ENCODE measurements at regions not wholly inside any gene's neighbourhood (a gene's known extent, or its start where the extent isn't known, plus 50 kb on each side); places are given as distances from the start of the nearest gene placed in this dataset.

DNA sequence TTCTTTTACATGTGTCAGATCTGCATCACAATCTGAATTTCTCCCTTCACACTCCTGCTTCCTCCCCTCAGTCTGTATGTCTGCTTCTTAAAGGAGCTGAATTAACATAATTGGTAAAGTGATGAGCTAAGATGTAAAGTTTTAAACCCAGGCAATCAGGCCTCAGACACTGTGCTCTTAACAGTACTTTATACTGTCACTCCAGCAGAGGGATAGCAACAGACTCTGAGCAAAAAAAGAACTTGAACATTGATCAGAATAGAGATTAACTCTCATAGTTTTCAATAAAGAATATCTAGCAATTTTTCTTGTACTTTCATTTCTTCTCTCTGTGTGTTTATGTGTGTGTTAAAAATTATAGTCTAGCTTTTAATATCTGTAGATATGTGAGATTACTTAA is 110.3 kb downstream of the DUSP10 start:
- no peaks in the 10 kb centered on the region for H3K9me3 ChIP-seq
- H3K79me2 ChIP-seq (ENCODE audit: insufficient read depth) = no peaks in the 10 kb centered on the region
- H2AFZ ChIP-seq (ENCODE audit: low read depth) = no peak overlapping the region
- H3K36me3 ChIP-seq (replicated peaks in 1 of 2; ENCODE audit: control insufficient read depth in 1 of 2, insufficient read depth in 2 of 2, low read length in 1 of 2) = no peaks in the 10 kb centered on the region
- CTCF ChIA-PET = interaction anchor here (1.2 to 1.3 kb wide), 2 partner anchors 18 to 23 kb away, joined by 3 read pairs; no protein-coding TSS in a partner anchor
- H3K4me2 ChIP-seq = no peak overlapping the region
- no peak for TF ChIP-seq RCOR1 (IDR thresholded peaks at IDR 0.05; ENCODE audit: low read length)
- TF ChIP-seq EZH2phosphoT487 (IDR thresholded peaks at IDR 0.05; ENCODE audit: borderline replicate concordance, low read depth) = no peak
- no peak for TF ChIP-seq EP300 (IDR thresholded peaks at IDR 0.05; ENCODE audit: borderline replicate concordance in 1 of 2, low read depth in 1 of 2, low read length in 1 of 2)
- no peak for TF ChIP-seq POLR2AphosphoS5 (IDR thresholded peaks at IDR 0.05; ENCODE audit: low read depth, low read length)
- no peaks in the 10 kb centered on the region for H3K27me3 ChIP-seq (ENCODE audit: insufficient read depth)
- DNase-seq = no peak
- no peaks in the 10 kb centered on the region for H3K9me2 ChIP-seq
- H4K20me1 ChIP-seq (ENCODE audit: insufficient read depth) = no peaks in the 10 kb centered on the region
- no peak overlapping the region for H3K27ac ChIP-seq (ENCODE audit: low read depth in 2 of 2, low read length in 1 of 2)
- H3F3A ChIP-seq (replicated peaks; ENCODE audit: insufficient read depth) = no peaks in the 10 kb centered on the region
- no peak overlapping the region for H3K9ac ChIP-seq
- H3K4me1 ChIP-seq (ENCODE audit: control insufficient read depth in 1 of 2, insufficient read depth in 2 of 2, low read depth in 1 of 2, low read length in 1 of 2) = peaks cover 0 to 7% of the 10 kb centered on the region in 2 experiments; a peak in 2 of 4 replicates
- POLR2A ChIA-PET = no interaction called here
- H3K4me3 ChIP-seq (ENCODE audit: low read depth in 2 of 2, low read length in 1 of 2) = no peak overlapping the region

DNA sequence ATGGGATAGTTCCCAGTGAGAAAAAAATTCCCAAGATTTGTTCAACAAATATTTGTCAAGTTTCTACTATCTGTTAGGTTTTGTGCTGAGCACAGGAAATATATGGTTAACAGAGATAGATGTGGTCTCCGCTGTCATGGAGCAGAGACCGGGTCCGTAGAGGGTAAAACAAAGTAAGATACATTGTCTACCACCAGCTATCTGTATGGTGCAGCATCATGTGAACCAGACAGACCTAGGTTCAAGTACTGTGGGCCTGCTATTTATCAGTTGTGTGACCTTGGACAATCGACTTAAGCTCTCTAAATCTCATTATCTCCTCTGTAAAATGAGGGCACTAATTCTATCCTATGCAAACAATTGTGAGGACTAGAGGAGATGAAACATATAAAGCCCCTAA is 109.8 kb downstream of the DUSP10 start:
- H3K36me3 ChIP-seq (replicated peaks in 1 of 2; ENCODE audit: control insufficient read depth in 1 of 2, insufficient read depth in 2 of 2, low read length in 1 of 2) = no peaks in the 10 kb centered on the region
- no peak overlapping the region for H3K4me3 ChIP-seq (ENCODE audit: low read depth in 2 of 2, low read length in 1 of 2)
- WGBS (ENCODE audit: low lambda C conversion rate) = 47% methylated on average over 4 of the region's 4 CpGs
- H2AFZ ChIP-seq (ENCODE audit: low read depth) = no peak overlapping the region
- H3K27me3 ChIP-seq (ENCODE audit: insufficient read depth) = no peaks in the 10 kb centered on the region
- H3K27ac ChIP-seq (ENCODE audit: low read depth in 2 of 2, low read length in 1 of 2) = no peak overlapping the region
- no peak overlapping the region for H3K4me2 ChIP-seq
- no peak for DNase-seq
- ChIA-PET POLR2A (no interaction called here), CTCF (interaction anchor here (1.2 to 1.3 kb wide), 2 partner anchors 17 to 23 kb away, joined by 3 read pairs; no protein-coding TSS in a partner anchor)
- TF ChIP-seq TEAD4 (IDR thresholded peaks at IDR 0.05; ENCODE audit: borderline replicate concordance, insufficient read depth) (no peak), SMC3 (IDR thresholded peaks at IDR 0.05; ENCODE audit: low read depth, low read length) (no peak), EZH2phosphoT487 (IDR thresholded peaks at IDR 0.05; ENCODE audit: borderline replicate concordance, low read depth) (no peak), MXI1 (IDR thresholded peaks at IDR 0.05; ENCODE audit: low read depth, low read length) (no peak), GATA2 (CRISPR knock-in tag; IDR thresholded peaks at IDR 0.05) (no peak)
- TF ChIP-seq, protein P1, sequence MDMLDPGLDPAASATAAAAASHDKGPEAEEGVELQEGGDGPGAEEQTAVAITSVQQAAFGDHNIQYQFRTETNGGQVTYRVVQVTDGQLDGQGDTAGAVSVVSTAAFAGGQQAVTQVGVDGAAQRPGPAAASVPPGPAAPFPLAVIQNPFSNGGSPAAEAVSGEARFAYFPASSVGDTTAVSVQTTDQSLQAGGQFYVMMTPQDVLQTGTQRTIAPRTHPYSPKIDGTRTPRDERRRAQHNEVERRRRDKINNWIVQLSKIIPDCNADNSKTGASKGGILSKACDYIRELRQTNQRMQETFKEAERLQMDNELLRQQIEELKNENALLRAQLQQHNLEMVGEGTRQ (IDR thresholded peaks at IDR 0.05; ENCODE audit: borderline replicate concordance, low read depth, low read length) = no peak
- TF ChIP-seq, protein P2, sequence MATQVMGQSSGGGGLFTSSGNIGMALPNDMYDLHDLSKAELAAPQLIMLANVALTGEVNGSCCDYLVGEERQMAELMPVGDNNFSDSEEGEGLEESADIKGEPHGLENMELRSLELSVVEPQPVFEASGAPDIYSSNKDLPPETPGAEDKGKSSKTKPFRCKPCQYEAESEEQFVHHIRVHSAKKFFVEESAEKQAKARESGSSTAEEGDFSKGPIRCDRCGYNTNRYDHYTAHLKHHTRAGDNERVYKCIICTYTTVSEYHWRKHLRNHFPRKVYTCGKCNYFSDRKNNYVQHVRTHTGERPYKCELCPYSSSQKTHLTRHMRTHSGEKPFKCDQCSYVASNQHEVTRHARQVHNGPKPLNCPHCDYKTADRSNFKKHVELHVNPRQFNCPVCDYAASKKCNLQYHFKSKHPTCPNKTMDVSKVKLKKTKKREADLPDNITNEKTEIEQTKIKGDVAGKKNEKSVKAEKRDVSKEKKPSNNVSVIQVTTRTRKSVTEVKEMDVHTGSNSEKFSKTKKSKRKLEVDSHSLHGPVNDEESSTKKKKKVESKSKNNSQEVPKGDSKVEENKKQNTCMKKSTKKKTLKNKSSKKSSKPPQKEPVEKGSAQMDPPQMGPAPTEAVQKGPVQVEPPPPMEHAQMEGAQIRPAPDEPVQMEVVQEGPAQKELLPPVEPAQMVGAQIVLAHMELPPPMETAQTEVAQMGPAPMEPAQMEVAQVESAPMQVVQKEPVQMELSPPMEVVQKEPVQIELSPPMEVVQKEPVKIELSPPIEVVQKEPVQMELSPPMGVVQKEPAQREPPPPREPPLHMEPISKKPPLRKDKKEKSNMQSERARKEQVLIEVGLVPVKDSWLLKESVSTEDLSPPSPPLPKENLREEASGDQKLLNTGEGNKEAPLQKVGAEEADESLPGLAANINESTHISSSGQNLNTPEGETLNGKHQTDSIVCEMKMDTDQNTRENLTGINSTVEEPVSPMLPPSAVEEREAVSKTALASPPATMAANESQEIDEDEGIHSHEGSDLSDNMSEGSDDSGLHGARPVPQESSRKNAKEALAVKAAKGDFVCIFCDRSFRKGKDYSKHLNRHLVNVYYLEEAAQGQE (IDR thresholded peaks at IDR 0.05; ENCODE audit: low read depth, low read length) = no peak
- TF ChIP-seq, protein P3, sequence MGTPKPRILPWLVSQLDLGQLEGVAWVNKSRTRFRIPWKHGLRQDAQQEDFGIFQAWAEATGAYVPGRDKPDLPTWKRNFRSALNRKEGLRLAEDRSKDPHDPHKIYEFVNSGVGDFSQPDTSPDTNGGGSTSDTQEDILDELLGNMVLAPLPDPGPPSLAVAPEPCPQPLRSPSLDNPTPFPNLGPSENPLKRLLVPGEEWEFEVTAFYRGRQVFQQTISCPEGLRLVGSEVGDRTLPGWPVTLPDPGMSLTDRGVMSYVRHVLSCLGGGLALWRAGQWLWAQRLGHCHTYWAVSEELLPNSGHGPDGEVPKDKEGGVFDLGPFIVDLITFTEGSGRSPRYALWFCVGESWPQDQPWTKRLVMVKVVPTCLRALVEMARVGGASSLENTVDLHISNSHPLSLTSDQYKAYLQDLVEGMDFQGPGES (IDR thresholded peaks at IDR 0.05; ENCODE audit: low read depth, low read length) = no peak
- H3K9me2 ChIP-seq = no peaks in the 10 kb centered on the region
- no peaks in the 10 kb centered on the region for H4K20me1 ChIP-seq (ENCODE audit: insufficient read depth)
- no peaks in the 10 kb centered on the region for H3K79me2 ChIP-seq (ENCODE audit: insufficient read depth)
- H3F3A ChIP-seq (replicated peaks; ENCODE audit: insufficient read depth) = no peaks in the 10 kb centered on the region
- no peaks in the 10 kb centered on the region for H3K9me3 ChIP-seq
- H3K4me1 ChIP-seq (ENCODE audit: control insufficient read depth in 1 of 2, insufficient read depth in 2 of 2, low read depth in 1 of 2, low read length in 1 of 2) = peaks cover 0 to 7% of the 10 kb centered on the region in 2 experiments; a peak in 2 of 4 replicates
- no peak overlapping the region for H3K9ac ChIP-seq
